Neutrophil (primary cell): ENCODE measurements at regions not wholly inside any gene's neighbourhood (a gene's known extent, or its start where the extent isn't known, plus 50 kb on each side); places are given as distances from the start of the nearest gene placed in this dataset.
"Not testable (repeated sequence)": the region's sequence is repeated elsewhere in the genome, so short reads cannot be mapped to it uniquely, and the experiment has no call there.

Source experiments
- H3K27ac ChIP-seq: fragments of 200-600 bp; sonication (generic); 2 replicates; pipeline ENCODE4 v1.5.1; 2016; ENCODE audit warnings: mild to moderate bottlenecking, moderate library complexity
- H3K27me3 ChIP-seq: fragments of 200-600 bp; sonication (generic); 2 replicates; pipeline ENCODE4 v1.6.0; 2016; ENCODE audit warnings: mild to moderate bottlenecking
- H3K36me3 ChIP-seq: fragments of 200-600 bp; sonication (generic); 2 replicates; pipeline ENCODE4 v1.5.1; 2017
- H3K4me1 ChIP-seq, 2 experiments: fragments of 200-600 bp in 1 of 2; sonication (generic) in 1 of 2; 1 replicate in 1 of 2; 2 replicates in 1 of 2; pipeline versions ENCODE4 v1.5.1 to v1.6.1; 2013 to 2016; ENCODE audit warnings: low read depth in 1 of 2, low read length in 1 of 2, mild to moderate bottlenecking in 1 of 2, moderate library complexity in 1 of 2; ENCODE audit not compliant: control insufficient read depth in 1 of 2, insufficient read depth in 1 of 2
- H3K4me3 ChIP-seq, 2 experiments: fragments of 200-600 bp in 1 of 2; sonication (generic) in 1 of 2; 1 replicate in 1 of 2; 2 replicates in 1 of 2; pipeline ENCODE4 v1.5.1; 2013 to 2016; ENCODE audit warnings: low read depth in 1 of 2, low read length in 1 of 2, mild to moderate bottlenecking in 1 of 2, moderate library complexity in 1 of 2
- H3K9me3 ChIP-seq: fragments of 200-600 bp; sonication (generic); 2 replicates; pipeline ENCODE4 v1.5.1; 2016
- CTCF ChIP-seq: fragments of 200-600 bp; sonication (generic); IDR thresholded peaks from 2 replicates; pipeline ENCODE4 v1.5.1; 2016; ENCODE audit warnings: antibody characterized with exemption

- Histone ChIP-seq H3K36me3 (no peaks in the 10 kb centered on the region), H3K4me1 (no peaks in the 10 kb centered on the region), H3K27ac (no peak overlapping the region), H3K9me3 (no peaks in the 10 kb centered on the region), H3K27me3 (no peaks in the 10 kb centered on the region), H3K4me3 (no peak overlapping the region)
- TF ChIP-seq CTCF, result no peak
Measured at GRCh38 chr6:103335412-103335811, 1524.3 kb downstream of the HACE1 start.

GRCh38 chr6:103326760-103327757, 1532.7 kb downstream of the HACE1 start:
- no peaks in the 10 kb centered on the region for H3K27me3 ChIP-seq
- H3K4me1 ChIP-seq, result no peaks in the 10 kb centered on the region
- H3K27ac ChIP-seq, result no peak overlapping the region
- no peaks in the 10 kb centered on the region for H3K9me3 ChIP-seq
- TF ChIP-seq CTCF, result no peak
- H3K36me3 ChIP-seq, result no peaks in the 10 kb centered on the region
- H3K4me3 ChIP-seq, result no peak overlapping the region

GRCh38 chr6:103313432-103313831, 1546.3 kb downstream of the HACE1 start:
- no peaks in the 10 kb centered on the region for H3K36me3 ChIP-seq

GRCh38 chr6:103294376-103294775, 1565.3 kb downstream of the HACE1 start:
- not testable (repeated sequence) for H3K4me1 ChIP-seq, H3K4me3 ChIP-seq, H3K27ac ChIP-seq, H3K36me3 ChIP-seq, H3K9me3 ChIP-seq, H3K27me3 ChIP-seq

More at GRCh38 chr6:103313432-103313831, 1546.3 kb downstream of the HACE1 start:
- Histone ChIP-seq H3K4me3 (no peak overlapping the region), H3K27ac (no peak overlapping the region), H3K27me3 (no peaks in the 10 kb centered on the region), H3K4me1 (no peaks in the 10 kb centered on the region), H3K9me3 (no peaks in the 10 kb centered on the region)
- no peak for TF ChIP-seq CTCF

GRCh38 chr6:103284835-103285234, 1574.9 kb downstream of the HACE1 start:
- no peaks in the 10 kb centered on the region for H3K36me3 ChIP-seq
- no peak overlapping the region for H3K27ac ChIP-seq
- no peaks in the 10 kb centered on the region for H3K4me1 ChIP-seq
- no peaks in the 10 kb centered on the region for H3K27me3 ChIP-seq
- no peak overlapping the region for H3K4me3 ChIP-seq
- TF ChIP-seq CTCF, result no peak
- no peaks in the 10 kb centered on the region for H3K9me3 ChIP-seq

GRCh38 chr6:103280417-103280816, 1579.3 kb downstream of the HACE1 start:
- TF ChIP-seq CTCF, result no peak
- Histone ChIP-seq H3K4me3 (no peak overlapping the region), H3K36me3 (no peaks in the 10 kb centered on the region), H3K4me1 (no peaks in the 10 kb centered on the region), H3K27ac (no peak overlapping the region), H3K9me3 (no peaks in the 10 kb centered on the region), H3K27me3 (no peaks in the 10 kb centered on the region)
